NCI-H82 treated with DMSO at 0.1 percent for 48 hours (cell line): ENCODE measurements at regions not wholly inside any gene's neighbourhood (a gene's known extent, or its start where the extent isn't known, plus 50 kb on each side); places are given as distances from the start of the nearest gene placed in this dataset.
"Not testable (repeated sequence)": the region's sequence is repeated elsewhere in the genome, so short reads cannot be mapped to it uniquely, and the experiment has no call there.

Experiments used
- DNase-seq: peaks from one replicate; lab custom pipeline; 2025; ENCODE audit not compliant: unreplicated experiment; lab: John Stamatoyannopoulos, UW

GRCh38 chr12:78489990-78490389 lies 374.6 kb upstream of the SYT1 start:
- no peak for DNase-seq

GRCh38 chr12:78490861-78491260 lies 373.7 kb upstream of the SYT1 start:
- DNase-seq, result no peak

GRCh38 chr12:78494911-78495310 lies 369.7 kb upstream of the SYT1 start:
- DNase-seq, result no peak

- no peak for DNase-seq
Measured at GRCh38 chr12:78501825-78502224, 362.7 kb upstream of the SYT1 start.

GRCh38 chr12:78519422-78519821 lies 345.2 kb upstream of the SYT1 start:
- DNase-seq, result no peak

- no peak for DNase-seq
Measured at GRCh38 chr12:78530100-78530765, 334.3 kb upstream of the SYT1 start.

GRCh38 chr12:78531831-78532458 lies 332.6 kb upstream of the SYT1 start:
- DNase-seq, result no peak

- no peak for DNase-seq
Measured at GRCh38 chr12:78534311-78534710, 330.3 kb upstream of the SYT1 start.

- no peak for DNase-seq
Measured at GRCh38 chr12:78540606-78541336, 323.8 kb upstream of the SYT1 start.

- no peak for DNase-seq
Measured at GRCh38 chr12:78550831-78551230, 313.7 kb upstream of the SYT1 start.

- DNase-seq, result no peak
Measured at GRCh38 chr12:78555802-78556201, 308.8 kb upstream of the SYT1 start.

GRCh38 chr12:78556651-78557050 lies 307.9 kb upstream of the SYT1 start:
- DNase-seq, result no peak

GRCh38 chr12:78559416-78559815 lies 305.2 kb upstream of the SYT1 start:
- peak; percentile 38 for DNase-seq

- peak; percentile 94 for DNase-seq
Measured at GRCh38 chr12:78559886-78560285, 304.7 kb upstream of the SYT1 start.

GRCh38 chr12:78560633-78561032 lies 303.9 kb upstream of the SYT1 start:
- DNase-seq, result no peak

- peak; percentile 61 for DNase-seq
Measured at GRCh38 chr12:78562368-78563205, 302.0 kb upstream of the SYT1 start.

GRCh38 chr12:78563826-78564225 lies 300.7 kb upstream of the SYT1 start:
- no peak for DNase-seq

GRCh38 chr12:78566456-78566855 lies 298.1 kb upstream of the SYT1 start:
- no peak for DNase-seq

GRCh38 chr12:78568321-78569020 lies 296.1 kb upstream of the SYT1 start:
- DNase-seq, result peak; percentile 20

- no peak for DNase-seq
Measured at GRCh38 chr12:78571953-78572352, 292.6 kb upstream of the SYT1 start.

GRCh38 chr12:78575208-78575607 lies 289.4 kb upstream of the SYT1 start:
- DNase-seq, result not testable (repeated sequence)
